HG03469 (cell line): ENCODE measurements at regions not wholly inside any gene's neighbourhood (a gene's known extent, or its start where the extent isn't known, plus 50 kb on each side); places are given as distances from the start of the nearest gene placed in this dataset.

ENCODE experiments used
- ATAC-seq: cut with Tn5 transposase; IDR thresholded peaks from one replicate; pipeline ENCODE4 v1.9.1; 2021; ENCODE audit warnings: mild to moderate bottlenecking, moderate library complexity, moderate number of reproducible peaks; ENCODE audit not compliant: unreplicated experiment

- no peak for ATAC-seq
These were observed 119.7 kb upstream of the NRXN1 start for GRCh38 chr2:51151490-51152140.

GRCh38 chr2:51149725-51150124 is 117.8 kb upstream of the NRXN1 start:
- no peak for ATAC-seq

- no peak for ATAC-seq
These were observed 113.8 kb upstream of the NRXN1 start for GRCh38 chr2:51145761-51146160.

DNA sequence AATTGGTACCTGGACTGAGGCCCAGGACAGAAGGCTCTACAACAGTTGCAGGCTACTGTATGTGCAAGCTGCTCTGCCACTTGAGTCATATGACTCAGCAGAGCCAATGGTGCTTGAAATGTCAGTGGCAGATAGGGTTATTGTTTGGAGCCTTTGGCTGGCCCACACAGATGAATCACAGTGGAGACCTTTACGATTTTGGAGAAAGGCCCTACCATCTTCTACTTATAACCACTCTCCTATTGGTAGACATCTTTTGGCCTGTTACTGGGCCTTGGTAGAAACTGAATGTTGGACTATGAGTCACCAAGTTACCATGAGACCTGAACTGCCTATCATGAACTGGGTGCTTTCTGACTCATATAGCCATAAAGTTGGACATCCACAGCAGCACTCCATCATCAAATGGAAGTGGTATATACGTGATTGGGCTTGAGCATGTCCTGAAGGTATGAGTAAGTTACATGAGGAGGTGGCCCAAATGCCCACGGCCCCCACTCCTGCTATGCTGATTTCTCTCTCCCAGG is 88.9 kb upstream of the NRXN1 start:
- ATAC-seq, result no peak

- ATAC-seq, result no peak
These were observed 79.6 kb upstream of the NRXN1 start for GRCh38 chr2:51111532-51111931.

- no peak for ATAC-seq
These were observed 76.9 kb upstream of the NRXN1 start for GRCh38 chr2:51108794-51109193.

- ATAC-seq, result no peak
These were observed 75.9 kb upstream of the NRXN1 start for GRCh38 chr2:51107841-51108240.

- no peak for ATAC-seq
These were observed 73.9 kb upstream of the NRXN1 start for GRCh38 chr2:51105811-51106210.

GRCh38 chr2:51103205-51103604 is 71.3 kb upstream of the NRXN1 start:
- no peak for ATAC-seq

DNA sequence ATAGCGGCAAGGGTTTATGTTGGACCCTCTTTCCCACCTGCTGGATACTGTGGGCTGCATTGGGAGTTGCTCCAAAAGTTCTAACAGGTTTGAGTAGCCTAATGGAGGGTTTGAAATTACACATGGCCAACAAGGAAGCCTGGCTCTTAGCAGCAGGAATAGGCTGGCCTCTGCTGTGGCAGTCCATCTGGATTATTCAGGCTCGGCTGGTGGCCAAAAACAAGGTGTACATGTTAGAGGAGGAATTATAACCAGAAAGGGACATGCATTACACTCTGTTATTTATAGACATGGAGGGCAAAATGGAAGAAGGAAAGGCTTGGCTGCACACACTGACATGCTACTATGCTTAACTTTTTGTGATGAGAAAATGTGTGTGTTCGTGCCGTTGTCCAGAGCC is 61.1 kb upstream of the NRXN1 start:
- ATAC-seq, result no peak

GRCh38 chr2:51085420-51086068 is 53.6 kb upstream of the NRXN1 start:
- no peak for ATAC-seq

- ATAC-seq, result no peak
These were observed 52.8 kb upstream of the NRXN1 start for GRCh38 chr2:51084750-51085149.
